Hindlimb muscle (tissue), 1 donor: ENCODE measurements at regions not wholly inside any gene's neighbourhood (a gene's known extent, or its start where the extent isn't known, plus 50 kb on each side); places are given as distances from the start of the nearest gene placed in this dataset.

Experiments
- DNase-seq: peaks from one replicate; pipeline ENCODE4 v3.0.0-alpha.2; 2013

GRCh38 chr18:65124633-65125032 lies 626.2 kb upstream of the CDH7 start:
- no peak for DNase-seq

- DNase-seq = no peak
These were observed 646.9 kb upstream of the CDH7 start for GRCh38 chr18:65103864-65104263.

- peak; percentile 20 for DNase-seq
These were observed 657.5 kb upstream of the CDH7 start for GRCh38 chr18:65093346-65093745.

DNA sequence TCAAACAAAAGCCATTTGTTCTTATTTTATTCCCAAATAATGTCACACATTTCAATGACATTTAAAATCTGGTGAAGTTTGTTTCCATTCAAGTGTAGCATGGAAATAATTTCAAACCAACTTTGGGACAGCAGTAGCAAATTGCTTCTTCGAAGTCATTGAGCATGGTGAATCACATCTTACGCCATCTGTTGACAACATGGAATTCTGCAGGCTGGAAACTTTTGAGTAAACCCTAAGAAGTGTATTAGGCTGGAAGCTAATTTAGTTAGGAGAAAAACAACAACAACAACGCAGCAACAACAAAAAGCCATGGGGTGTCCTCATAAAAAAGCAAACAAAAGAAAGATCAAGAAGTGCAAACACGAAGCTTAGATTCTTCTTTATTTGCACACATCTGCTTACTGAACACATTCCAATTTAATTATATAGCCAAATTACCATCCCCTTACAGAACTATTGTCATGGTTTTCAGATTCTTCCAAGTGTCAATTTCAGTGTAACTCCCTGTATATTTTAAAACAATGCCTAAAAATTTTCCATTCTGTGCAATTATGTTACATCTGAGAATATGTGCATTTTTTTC lies 659.0 kb upstream of the CDH7 start:
- DNase-seq = no peak

GRCh38 chr18:65082907-65083306 lies 667.9 kb upstream of the CDH7 start:
- DNase-seq = no peak

DNA sequence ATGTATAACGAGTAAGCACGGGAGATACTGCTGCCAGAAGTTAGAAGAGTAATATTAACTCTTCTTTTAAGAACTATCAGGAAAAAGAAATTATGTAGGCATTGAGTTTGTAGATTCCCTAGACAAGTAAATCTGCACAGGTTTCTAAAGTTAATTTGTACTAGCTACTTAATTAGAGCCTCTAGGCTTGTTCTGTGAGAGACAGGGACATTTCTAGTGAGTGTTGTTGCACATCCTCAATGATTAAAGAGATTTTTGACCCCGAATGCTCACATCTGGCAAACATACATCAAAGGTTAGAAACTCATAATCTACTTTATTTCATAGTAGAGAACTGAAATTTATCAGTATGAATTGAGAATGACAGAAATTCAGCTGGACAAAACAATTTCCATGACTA lies 669.0 kb upstream of the CDH7 start:
- DNase-seq = no peak

GRCh38 chr18:65073060-65073550 lies 677.7 kb upstream of the CDH7 start:
- no peak for DNase-seq

DNA sequence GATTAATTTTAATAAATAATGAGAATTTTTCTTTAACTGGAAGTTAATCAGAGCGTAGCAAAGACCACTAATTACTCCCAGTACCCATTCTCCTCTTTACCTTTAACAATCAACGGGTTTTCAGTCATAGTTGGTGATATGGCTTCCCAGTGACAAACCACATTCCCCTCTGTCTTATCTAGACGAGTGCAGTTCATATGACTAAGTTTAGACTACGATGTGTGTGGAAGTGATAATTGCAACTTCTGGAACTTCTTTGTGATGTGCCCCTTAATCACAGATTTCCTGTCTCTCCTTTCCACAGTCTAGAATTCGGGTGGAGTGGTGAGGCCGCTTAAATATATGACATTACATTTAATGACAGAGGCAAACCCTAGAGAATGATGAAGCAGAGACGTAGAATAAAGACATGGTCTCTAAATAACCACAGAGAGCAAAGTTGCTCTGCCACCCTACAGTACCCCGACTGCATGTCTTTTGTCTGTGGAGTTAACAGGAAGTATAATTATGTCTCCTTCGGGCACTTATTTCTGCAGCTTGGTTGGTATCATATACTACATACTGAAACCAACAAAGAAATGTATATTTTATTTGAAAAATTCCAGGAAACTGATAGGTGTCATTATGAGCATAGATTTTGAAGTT lies 693.3 kb upstream of the CDH7 start:
- DNase-seq = no peak

- no peak for DNase-seq
These were observed 694.2 kb upstream of the CDH7 start for GRCh38 chr18:65056575-65056974.

DNA sequence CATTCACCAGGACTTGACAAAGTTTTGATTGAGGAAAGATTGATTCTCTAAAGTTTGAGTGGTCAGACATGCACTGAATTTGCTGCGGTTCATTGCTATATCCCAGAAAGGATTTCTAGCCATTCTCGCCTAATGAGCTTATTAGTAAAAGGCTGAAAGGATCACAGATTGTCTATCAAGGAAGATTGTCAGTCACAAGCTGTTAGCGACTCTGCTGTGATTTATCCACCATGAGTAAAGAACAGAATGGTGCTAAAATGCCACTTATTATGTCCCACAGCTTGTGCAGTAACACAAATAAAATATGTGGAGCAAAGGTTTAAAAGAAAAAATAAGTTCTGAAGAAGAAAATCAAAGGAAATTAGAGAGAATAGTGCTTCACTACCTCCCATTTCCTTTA lies 701.2 kb upstream of the CDH7 start:
- DNase-seq = no peak

GRCh38 chr18:65039578-65039977 lies 711.2 kb upstream of the CDH7 start:
- DNase-seq = no peak

DNA sequence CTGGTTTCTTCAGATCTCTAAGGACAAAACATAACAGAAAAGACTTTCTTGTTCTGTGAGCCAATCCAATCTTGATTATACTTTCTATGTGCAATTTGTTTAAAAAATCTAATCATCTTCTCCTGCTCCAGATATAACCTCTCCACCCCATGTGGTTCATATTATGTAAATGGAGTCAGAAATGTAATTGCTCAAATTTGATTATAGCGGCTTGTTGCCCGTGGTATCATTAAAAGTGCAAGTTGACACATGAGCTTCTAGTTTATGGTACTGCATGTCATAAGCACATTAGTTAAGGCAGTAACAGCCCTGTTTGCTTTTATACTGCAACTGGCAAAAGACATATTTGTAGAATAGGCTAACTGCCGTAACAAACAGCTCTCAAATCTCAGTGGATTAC lies 715.1 kb upstream of the CDH7 start:
- DNase-seq = no peak

DNA sequence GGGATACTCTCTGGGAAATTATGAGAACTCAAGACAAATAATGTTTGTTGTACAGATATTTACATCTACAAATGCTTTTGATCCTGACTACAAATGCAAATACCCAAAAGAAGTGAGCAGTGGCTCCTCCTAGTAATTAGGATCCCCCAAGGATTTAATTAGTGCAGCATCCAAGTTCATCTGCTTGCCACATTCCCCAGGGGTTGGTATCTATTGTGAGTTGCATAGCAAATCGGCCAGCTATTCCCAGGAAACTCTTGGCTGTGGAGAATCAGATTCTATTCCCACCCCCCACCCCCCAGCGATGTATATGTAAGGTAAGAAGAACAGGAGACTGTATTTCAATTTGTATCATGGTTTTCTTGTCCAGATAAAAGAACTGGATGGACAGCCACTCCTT lies 725.1 kb upstream of the CDH7 start:
- DNase-seq = no peak

GRCh38 chr18:65021021-65021420 lies 729.8 kb upstream of the CDH7 start:
- no peak for DNase-seq

- no peak for DNase-seq
These were observed 732.6 kb upstream of the CDH7 start for GRCh38 chr18:65018184-65018583.

- DNase-seq = no peak
These were observed 733.4 kb upstream of the CDH7 start for GRCh38 chr18:65017372-65017760.

DNA sequence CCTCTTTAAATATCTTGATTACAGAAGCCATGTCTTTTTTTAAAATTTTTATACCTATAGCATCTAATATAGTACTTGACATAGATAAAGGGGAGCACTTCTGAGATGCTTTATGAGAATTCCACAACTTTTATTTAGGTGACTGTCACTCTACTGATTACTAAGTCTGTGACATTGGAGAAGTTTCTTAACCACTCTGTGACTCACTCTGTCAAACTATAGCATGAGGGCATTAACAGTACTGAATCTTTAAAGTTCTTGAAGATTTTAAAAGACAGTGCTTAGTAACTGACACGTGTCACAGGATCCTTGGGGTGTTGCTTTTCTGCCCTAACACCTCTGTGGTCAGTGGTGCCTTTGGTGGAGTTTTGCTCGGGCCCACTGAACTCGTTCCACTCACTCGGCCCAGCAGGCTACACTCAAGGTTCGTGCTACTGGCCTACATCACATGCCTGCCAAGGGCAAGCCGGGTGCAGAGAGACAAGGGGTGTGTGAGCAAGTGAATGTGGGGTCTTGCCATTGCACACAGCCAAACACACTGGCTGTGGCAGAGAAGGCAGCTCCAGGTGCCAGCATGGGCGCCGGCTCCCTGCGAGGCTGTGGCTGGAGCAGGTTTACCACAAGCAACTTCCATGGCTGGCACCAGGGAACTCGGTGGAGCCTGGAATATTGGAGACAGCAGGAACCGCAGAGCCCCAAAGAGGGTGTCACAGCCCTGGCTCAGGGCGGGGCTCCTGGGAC lies 734.0 kb upstream of the CDH7 start:
- DNase-seq = no peak

DNA sequence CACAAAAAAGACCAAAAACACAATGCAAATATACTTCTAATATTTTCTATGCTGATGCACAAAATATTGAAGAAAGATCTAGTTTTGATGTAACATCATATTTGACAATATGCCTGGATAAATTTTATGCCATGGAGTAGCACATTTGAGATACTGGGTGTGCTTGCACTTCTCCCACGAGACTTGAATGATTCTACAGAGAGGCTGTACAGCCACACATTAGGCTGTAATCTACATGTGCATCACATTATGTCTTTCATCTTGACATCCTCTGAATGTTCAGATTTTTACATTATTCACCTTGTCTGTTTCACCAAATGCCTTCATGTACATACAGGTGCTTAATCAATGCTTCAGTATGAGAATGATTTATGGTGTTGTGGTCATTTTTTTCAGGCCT lies 756.4 kb upstream of the CDH7 start:
- no peak for DNase-seq

DNA sequence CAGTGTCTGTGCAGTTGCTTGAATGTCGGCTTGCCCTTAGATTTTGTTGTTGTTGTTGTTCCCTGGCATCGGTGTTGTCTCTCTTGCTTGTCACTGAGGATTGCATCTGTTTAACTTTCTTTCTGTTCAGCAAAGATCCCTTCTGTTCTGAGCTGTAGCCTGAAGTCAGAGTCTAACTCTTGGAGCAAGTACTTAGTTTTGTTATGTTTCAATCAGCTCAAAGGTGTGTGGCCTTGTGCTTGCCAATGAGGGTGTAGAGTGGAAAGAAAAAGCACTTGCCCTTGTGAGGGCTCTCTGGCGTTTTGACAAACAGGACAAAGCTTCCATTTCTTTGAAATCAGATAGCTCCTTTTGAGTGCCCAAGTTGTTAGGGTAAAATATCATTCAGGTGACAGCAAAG lies 757.1 kb upstream of the CDH7 start:
- DNase-seq = no peak

DNA sequence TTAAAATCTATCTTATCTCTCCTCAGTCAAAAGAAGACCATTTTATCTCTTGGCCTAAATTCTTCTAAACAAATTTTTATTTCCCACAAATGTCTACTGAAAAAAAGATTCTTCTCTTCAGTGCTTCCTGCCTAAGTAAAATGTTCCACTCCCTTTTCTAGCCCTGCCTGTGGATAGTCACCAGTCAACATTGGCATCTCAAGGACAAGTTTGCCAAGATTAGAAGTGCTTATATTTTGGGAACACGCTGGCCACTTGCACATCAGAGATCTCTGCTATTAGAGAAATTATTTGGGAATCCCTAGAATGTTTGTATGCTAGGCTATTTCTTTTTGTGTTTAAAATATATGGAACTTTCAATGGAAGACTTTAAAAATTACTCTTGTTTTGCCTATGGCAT lies 758.2 kb upstream of the CDH7 start:
- DNase-seq = no peak

DNA sequence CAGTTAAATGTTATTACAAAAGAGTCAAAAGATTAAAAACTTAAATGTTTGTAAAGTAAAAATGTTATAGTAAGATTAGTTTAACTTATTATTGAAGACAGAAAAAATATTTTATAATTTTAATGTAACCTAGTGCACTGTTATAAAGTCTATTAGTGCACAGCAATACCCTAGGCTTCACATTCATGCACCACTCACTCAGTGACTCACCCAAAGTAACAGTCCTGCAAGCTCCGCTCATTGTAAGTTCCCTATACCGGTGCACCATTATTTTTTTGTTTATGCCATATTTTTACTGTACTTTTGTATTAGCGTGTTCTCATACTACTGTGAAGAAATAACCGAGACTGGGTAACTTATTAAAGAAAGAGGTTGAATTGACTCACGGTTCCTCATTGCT lies 759.7 kb upstream of the CDH7 start:
- no peak for DNase-seq

- DNase-seq = no peak
These were observed 763.8 kb upstream of the CDH7 start for GRCh38 chr18:64986906-64987495.

DNA sequence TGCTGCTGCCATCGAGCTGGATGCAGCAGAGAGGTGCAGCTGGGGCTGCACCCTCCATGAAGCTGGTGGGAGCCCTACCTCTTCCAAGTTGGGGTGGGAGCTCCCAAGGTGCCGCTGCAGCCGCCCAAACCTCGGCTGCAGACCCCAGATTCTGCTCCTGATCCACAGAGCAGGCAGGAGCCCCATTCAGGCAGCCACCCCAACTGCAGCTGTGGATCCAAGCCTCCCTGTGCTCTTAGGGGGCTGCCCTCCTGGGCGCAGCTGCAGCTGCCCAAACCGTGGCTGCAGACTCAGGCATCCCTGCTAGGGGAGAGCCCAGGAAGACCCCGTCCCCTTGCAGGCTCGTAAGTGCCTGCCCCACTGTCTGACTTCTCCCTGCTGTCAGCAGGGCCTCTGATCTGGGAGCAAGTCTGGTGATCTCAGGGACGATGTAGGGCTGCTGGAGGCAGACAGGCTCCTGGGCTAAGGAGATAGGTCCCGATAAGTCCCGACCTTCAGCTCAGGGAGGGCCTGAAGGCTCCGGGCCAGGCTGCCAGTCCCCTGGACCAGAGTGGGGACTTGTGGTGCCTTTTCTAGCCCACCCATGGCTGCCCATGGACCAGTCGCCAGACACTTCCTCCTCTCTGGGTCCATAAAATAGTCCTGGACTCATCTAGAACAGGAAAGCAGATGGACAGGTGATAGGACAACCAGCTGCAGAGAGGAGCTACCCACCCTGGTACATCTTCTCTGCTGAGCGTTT lies 767.1 kb upstream of the CDH7 start:
- DNase-seq = no peak
